KMS-11 (cell line): ENCODE measurements at regions not wholly inside any gene's neighbourhood (a gene's known extent, or its start where the extent isn't known, plus 50 kb on each side); places are given as distances from the start of the nearest gene placed in this dataset.

Experiments used
- H2AFZ ChIP-seq: fragments of 200-600 bp; sonication (generic); 2 replicates; pipeline ENCODE4 v1.6.1; 2016; ENCODE audit warnings: antibody characterized with exemption, mixed run types, low read depth
- H3K27ac ChIP-seq: fragments of 200-600 bp; sonication (generic); 2 replicates; pipeline ENCODE4 v1.6.1; 2016; ENCODE audit warnings: mild to moderate bottlenecking, mixed run types
- H3K27me3 ChIP-seq: fragments of 200-600 bp; sonication (generic); 2 replicates; pipeline ENCODE4 v1.6.1; 2017; ENCODE audit warnings: mild to moderate bottlenecking, low read depth, mixed run types, moderate library complexity; ENCODE audit not compliant: insufficient read depth
- H3K36me3 ChIP-seq: fragments of 200-600 bp; sonication (generic); 2 replicates; pipeline ENCODE4 v1.6.1; 2017; ENCODE audit warnings: mild to moderate bottlenecking, mixed run types; ENCODE audit not compliant: insufficient read depth
- H3K4me1 ChIP-seq: fragments of 200-600 bp; sonication (generic); 2 replicates; pipeline ENCODE4 v1.6.1; 2016; ENCODE audit warnings: mild to moderate bottlenecking, low read depth, mixed run types; ENCODE audit not compliant: poor library complexity, severe bottlenecking
- H3K4me2 ChIP-seq: fragments of 200-600 bp; sonication (generic); 2 replicates; pipeline ENCODE4 v1.7.0; 2016; ENCODE audit warnings: mild to moderate bottlenecking, mixed run types
- H3K4me3 ChIP-seq: fragments of 200-600 bp; sonication (generic); IDR thresholded peaks from 2 replicates; pipeline ENCODE4 v1.6.1; 2017; ENCODE audit warnings: low read depth, low read length, mixed read lengths; ENCODE audit not compliant: insufficient read depth
- H3K79me2 ChIP-seq: fragments of 200-600 bp; sonication (generic); 2 replicates; pipeline ENCODE4 v1.6.1; 2016; ENCODE audit warnings: low read depth, mixed run types; ENCODE audit not compliant: insufficient read depth
- H3K9ac ChIP-seq: fragments of 200-600 bp; sonication (generic); 2 replicates; pipeline ENCODE4 v1.6.1; 2016; ENCODE audit warnings: mild to moderate bottlenecking, mixed run types
- H4K20me1 ChIP-seq: fragments of 200-600 bp; sonication (generic); 2 replicates; pipeline ENCODE4 v1.6.1; 2016; ENCODE audit warnings: mild to moderate bottlenecking, mixed run types; ENCODE audit not compliant: insufficient read depth
- TF ChIP-seq, protein P1 (sequence below): fragments of 200-600 bp; sonication (generic); conservative IDR thresholded peaks from 2 replicates; pipeline ENCODE4 v1.6.1; 2017; ENCODE audit warnings: low read depth, mild to moderate bottlenecking, antibody characterized with exemption, low read length, moderate library complexity, mixed read lengths

DNA sequence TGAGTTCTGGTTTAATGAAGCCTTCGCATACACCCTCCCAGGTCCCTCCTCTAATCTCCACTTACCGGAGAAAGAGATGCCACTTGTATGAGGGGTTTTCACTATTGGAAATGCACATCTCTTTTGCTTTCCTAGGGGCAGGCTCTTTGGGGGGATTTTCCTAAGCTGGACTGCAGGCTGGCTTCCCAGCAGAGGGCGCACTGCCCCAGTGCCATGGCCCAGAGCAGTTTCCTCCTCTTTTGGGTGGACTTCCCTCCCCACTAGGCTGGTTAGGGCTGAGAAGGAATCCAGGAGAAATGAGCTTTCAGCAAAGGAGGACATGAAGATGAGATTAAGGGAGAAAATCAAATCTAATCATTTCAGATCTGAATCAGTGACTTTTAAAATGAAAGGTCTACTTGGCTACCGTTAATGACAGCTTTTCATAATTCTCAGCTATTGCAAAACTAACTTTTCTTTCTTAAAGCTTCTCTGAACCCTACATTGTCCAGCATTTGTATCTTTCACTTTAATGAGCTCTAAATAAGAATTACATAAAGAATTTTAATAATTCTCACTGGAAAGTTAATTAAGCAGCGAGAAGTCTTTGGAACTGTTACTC lies 784.1 kb upstream of the FANCL start:
- no peak overlapping the region for H2AFZ ChIP-seq
- no peak overlapping the region for H3K27ac ChIP-seq
- no peaks in the 10 kb centered on the region for H4K20me1 ChIP-seq
- H3K4me2 ChIP-seq: no peak overlapping the region
- H3K36me3 ChIP-seq: no peaks in the 10 kb centered on the region
- no peak overlapping the region for H3K9ac ChIP-seq
- H3K4me3 ChIP-seq: no peak overlapping the region
- TF ChIP-seq, protein P1, sequence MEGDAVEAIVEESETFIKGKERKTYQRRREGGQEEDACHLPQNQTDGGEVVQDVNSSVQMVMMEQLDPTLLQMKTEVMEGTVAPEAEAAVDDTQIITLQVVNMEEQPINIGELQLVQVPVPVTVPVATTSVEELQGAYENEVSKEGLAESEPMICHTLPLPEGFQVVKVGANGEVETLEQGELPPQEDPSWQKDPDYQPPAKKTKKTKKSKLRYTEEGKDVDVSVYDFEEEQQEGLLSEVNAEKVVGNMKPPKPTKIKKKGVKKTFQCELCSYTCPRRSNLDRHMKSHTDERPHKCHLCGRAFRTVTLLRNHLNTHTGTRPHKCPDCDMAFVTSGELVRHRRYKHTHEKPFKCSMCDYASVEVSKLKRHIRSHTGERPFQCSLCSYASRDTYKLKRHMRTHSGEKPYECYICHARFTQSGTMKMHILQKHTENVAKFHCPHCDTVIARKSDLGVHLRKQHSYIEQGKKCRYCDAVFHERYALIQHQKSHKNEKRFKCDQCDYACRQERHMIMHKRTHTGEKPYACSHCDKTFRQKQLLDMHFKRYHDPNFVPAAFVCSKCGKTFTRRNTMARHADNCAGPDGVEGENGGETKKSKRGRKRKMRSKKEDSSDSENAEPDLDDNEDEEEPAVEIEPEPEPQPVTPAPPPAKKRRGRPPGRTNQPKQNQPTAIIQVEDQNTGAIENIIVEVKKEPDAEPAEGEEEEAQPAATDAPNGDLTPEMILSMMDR: peak; percentile 80
- no peaks in the 10 kb centered on the region for H3K79me2 ChIP-seq
- no peaks in the 10 kb centered on the region for H3K27me3 ChIP-seq
- H3K4me1 ChIP-seq: peaks cover 4% of the 10 kb centered on the region

DNA sequence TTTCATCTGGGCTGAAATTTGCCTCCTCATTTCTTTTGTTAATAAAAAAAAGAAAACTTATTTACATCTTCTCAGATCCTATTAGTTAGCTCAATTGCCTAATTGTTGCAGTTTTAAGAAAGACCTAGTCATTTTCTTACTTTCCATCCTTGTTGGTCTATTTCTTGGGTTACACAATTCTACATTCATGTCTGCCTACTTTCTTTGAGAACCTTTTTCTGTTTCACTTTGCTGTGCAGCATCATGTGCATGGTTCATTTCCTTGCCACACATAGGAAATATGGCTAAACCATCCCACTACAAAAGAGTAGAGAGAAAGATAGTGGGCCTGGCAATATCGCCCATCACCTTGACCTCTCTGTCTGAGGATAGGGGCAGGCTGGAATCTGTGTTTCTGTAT lies 780.7 kb upstream of the FANCL start:
- TF ChIP-seq, protein P1: no peak
- Histone ChIP-seq H3K4me1 (no peaks in the 10 kb centered on the region), H3K9ac (no peak overlapping the region)

DNA sequence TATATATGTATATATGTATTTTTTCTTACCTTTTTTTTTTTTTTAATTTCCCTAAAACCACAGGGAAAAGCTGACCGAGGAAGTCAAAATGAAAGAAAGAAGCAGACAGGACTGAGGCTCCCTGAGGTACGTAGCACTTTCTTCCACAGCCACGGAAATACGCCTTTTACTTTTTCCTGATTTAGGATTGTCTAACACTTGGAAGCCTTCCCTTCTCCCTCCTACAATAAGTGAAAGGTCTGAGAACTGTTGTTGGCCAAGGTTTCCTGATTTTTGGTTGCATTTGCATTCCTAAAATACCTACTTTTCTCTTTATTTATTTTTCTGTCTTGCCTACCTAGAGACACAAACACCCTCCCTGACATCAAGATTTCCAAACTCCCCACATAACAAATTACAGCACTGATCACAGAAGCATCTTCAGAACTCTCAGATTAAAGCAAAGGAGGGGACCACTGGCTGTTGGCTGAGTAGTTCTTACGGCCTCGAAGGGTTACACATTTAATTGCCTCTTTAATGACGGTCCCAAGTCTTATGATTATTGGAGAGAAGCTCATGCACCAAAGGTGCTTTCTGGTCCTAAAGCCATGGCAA lies 778.5 kb upstream of the FANCL start:
- H3K27ac ChIP-seq: no peak overlapping the region
- H3K9ac ChIP-seq: no peak overlapping the region

More for the DNA sequence above, 780.7 kb upstream of the FANCL start:
- no peaks in the 10 kb centered on the region for H3K36me3 ChIP-seq
- no peaks in the 10 kb centered on the region for H3K79me2 ChIP-seq
- no peak overlapping the region for H3K4me2 ChIP-seq
- H3K27ac ChIP-seq: no peak overlapping the region
- no peaks in the 10 kb centered on the region for H4K20me1 ChIP-seq
- no peaks in the 10 kb centered on the region for H3K27me3 ChIP-seq
- H2AFZ ChIP-seq: no peak overlapping the region
- no peak overlapping the region for H3K4me3 ChIP-seq

DNA sequence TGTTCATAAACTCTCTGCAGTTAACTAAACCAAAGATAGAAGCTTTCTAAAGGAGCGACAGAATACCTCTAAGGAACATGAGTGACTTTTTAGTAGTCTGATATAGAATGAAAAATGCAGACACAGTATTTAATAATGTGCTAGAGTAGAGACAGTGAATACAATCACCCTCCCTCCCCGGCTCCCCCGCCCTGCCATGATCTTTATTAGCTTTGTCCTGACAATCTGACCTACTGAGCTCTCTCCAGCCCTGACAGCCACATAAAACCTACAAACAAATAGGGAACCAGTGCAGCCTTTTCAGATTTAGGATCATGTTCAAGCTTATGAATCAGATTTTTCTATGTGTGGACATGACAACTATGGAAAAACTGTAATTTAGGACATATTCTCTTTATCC lies 777.6 kb upstream of the FANCL start:
- H3K79me2 ChIP-seq: no peaks in the 10 kb centered on the region
- no peak overlapping the region for H2AFZ ChIP-seq
- no peaks in the 10 kb centered on the region for H3K27me3 ChIP-seq
- TF ChIP-seq, protein P1: no peak
- H3K36me3 ChIP-seq: no peaks in the 10 kb centered on the region
- no peak overlapping the region for H3K4me3 ChIP-seq
- no peaks in the 10 kb centered on the region for H4K20me1 ChIP-seq
- no peak overlapping the region for H3K4me2 ChIP-seq
- no peak overlapping the region for H3K27ac ChIP-seq
- H3K4me1 ChIP-seq: no peaks in the 10 kb centered on the region
- H3K9ac ChIP-seq: no peak overlapping the region

More for the DNA sequence above, 778.5 kb upstream of the FANCL start:
- H3K27me3 ChIP-seq: no peaks in the 10 kb centered on the region
- no peaks in the 10 kb centered on the region for H3K79me2 ChIP-seq
- no peaks in the 10 kb centered on the region for H3K4me1 ChIP-seq
- TF ChIP-seq, protein P1: no peak
- H3K4me3 ChIP-seq: no peak overlapping the region
- H3K36me3 ChIP-seq: no peaks in the 10 kb centered on the region
- no peak overlapping the region for H3K4me2 ChIP-seq
- no peak overlapping the region for H2AFZ ChIP-seq
- H4K20me1 ChIP-seq: no peaks in the 10 kb centered on the region
